RWPE2 (cell line): ENCODE measurements at regions not wholly inside any gene's neighbourhood (a gene's known extent, or its start where the extent isn't known, plus 50 kb on each side); places are given as distances from the start of the nearest gene placed in this dataset.

Experiments
- ATAC-seq: fragments of 200-7000 bp; cut with Tn5 transposase; 3 replicates; pipeline ENCODE4 v1.9.1; 2021; ENCODE audit warnings: low read depth
- DNase-seq: peaks from one replicate; pipeline ENCODE4 v3.0.0-alpha.2; 2020; ENCODE audit warnings: low spot score
- H3K27ac ChIP-seq: fragments of 450-650 bp; 2 replicates; pipeline ENCODE4 v1.5.1; 2017; ENCODE audit warnings: mild to moderate bottlenecking; ENCODE audit not compliant: poor library complexity, severe bottlenecking
- H3K27me3 ChIP-seq: fragments of 250-450 bp; sonication (Bioruptor Pico); 2 replicates; pipeline ENCODE4 v1.5.1; 2021; ENCODE audit warnings: mild to moderate bottlenecking, moderate library complexity; ENCODE audit not compliant: insufficient read depth, poor library complexity, severe bottlenecking
- H3K36me3 ChIP-seq: fragments of 250-450 bp; sonication (Bioruptor Pico); 2 replicates; pipeline ENCODE4 v1.5.1; 2020; ENCODE audit warnings: low read depth, mild to moderate bottlenecking, moderate library complexity
- H3K4me1 ChIP-seq: fragments of 250-450 bp; sonication (Bioruptor Pico); 2 replicates; pipeline ENCODE4 v1.5.1; 2021; ENCODE audit warnings: mild to moderate bottlenecking, moderate library complexity; ENCODE audit not compliant: insufficient read depth, poor library complexity, severe bottlenecking
- H3K4me3 ChIP-seq: fragments of 250-450 bp; sonication (Bioruptor Pico); 2 replicates; pipeline ENCODE4 v1.5.1; 2021; ENCODE audit warnings: mild to moderate bottlenecking, moderate library complexity; ENCODE audit not compliant: severe bottlenecking
- H3K9me3 ChIP-seq: fragments of 250-450 bp; sonication (Bioruptor Pico); 2 replicates; pipeline ENCODE4 v1.5.1; 2021; ENCODE audit warnings: mild to moderate bottlenecking, moderate library complexity; ENCODE audit not compliant: severe bottlenecking
- TF ChIP-seq, protein P1 (sequence below): fragments of 450-650 bp; IDR thresholded peaks from one replicate; pipeline ENCODE4 v1.5.1; 2017; ENCODE audit warnings: mild to moderate bottlenecking, moderate library complexity; ENCODE audit not compliant: poor library complexity, severe bottlenecking

DNA sequence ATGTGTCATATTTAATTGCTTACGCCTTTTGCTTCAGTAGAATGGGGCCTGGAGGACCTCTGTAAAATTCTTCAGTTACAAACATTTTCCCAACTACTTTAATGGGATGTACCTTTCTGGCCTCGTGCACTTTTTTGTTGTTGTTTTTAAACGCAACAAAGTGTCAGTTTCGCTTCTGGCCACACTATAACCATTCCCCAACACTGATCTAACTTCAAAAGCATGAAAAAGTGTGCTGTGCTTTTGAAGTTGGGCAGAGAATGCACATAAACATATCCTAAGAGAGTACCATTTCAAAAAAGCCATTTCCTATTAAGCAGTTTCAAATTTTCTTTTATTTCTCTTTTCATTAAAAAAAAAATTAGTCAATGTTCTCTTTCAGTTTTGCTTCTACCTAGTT is 435.8 kb downstream of the CNTN6 start:
- no peaks in the 10 kb centered on the region for H3K4me1 ChIP-seq
- H3K36me3 ChIP-seq, result no peaks in the 10 kb centered on the region
- DNase-seq (no peak), ATAC-seq (no peak)
- no peak overlapping the region for H3K27ac ChIP-seq
- H3K27me3 ChIP-seq, result no peaks in the 10 kb centered on the region
- H3K4me3 ChIP-seq, result no peak overlapping the region
- H3K9me3 ChIP-seq, result no peaks in the 10 kb centered on the region
- TF ChIP-seq, protein P1, sequence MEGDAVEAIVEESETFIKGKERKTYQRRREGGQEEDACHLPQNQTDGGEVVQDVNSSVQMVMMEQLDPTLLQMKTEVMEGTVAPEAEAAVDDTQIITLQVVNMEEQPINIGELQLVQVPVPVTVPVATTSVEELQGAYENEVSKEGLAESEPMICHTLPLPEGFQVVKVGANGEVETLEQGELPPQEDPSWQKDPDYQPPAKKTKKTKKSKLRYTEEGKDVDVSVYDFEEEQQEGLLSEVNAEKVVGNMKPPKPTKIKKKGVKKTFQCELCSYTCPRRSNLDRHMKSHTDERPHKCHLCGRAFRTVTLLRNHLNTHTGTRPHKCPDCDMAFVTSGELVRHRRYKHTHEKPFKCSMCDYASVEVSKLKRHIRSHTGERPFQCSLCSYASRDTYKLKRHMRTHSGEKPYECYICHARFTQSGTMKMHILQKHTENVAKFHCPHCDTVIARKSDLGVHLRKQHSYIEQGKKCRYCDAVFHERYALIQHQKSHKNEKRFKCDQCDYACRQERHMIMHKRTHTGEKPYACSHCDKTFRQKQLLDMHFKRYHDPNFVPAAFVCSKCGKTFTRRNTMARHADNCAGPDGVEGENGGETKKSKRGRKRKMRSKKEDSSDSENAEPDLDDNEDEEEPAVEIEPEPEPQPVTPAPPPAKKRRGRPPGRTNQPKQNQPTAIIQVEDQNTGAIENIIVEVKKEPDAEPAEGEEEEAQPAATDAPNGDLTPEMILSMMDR, result no peak

DNA sequence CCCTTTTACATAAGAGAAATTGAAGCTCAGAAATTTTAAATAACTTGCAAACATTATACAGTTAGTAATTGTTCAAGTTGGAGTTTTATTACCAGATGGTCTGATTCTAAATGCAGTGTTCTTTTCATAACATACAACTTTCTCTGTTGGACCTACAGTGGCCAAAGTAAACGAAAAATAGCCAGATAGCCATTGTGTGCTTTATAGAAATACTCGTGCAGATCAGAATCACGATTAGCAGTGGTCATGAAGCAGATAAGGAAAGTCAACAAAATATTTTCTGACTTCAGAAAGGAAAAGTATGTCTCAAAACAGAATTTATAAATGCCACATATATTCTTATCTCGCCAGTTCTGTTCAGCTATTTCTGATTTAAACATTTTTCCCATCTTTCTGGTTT is 436.9 kb downstream of the CNTN6 start:
- Histone ChIP-seq H3K9me3 (no peaks in the 10 kb centered on the region), H3K36me3 (no peaks in the 10 kb centered on the region), H3K4me3 (no peak overlapping the region), H3K4me1 (no peaks in the 10 kb centered on the region), H3K27me3 (no peaks in the 10 kb centered on the region), H3K27ac (no peak overlapping the region)
- TF ChIP-seq, protein P1, result no peak
- ATAC-seq (no peak), DNase-seq (no peak)

DNA sequence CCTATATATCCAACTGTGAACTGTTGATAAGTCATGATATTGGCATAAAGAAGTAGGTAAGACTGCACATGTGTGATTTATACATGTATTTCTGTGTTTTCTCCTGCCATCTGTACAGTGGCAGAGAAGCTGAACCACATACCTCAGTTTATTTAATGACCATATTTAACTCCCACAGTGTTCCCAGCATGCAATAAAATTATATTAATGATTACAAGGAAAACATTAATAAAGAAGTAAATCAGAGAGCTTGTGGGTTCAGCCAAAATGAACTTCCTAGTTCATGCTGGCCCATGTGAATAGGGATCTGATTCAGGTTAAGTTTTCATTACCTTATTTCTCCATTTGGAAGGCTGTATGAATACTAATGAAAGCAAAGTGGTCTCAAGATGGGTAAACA is 439.2 kb downstream of the CNTN6 start:
- Histone ChIP-seq H3K9me3 (no peaks in the 10 kb centered on the region), H3K4me3 (no peak overlapping the region), H3K27me3 (no peaks in the 10 kb centered on the region), H3K36me3 (no peaks in the 10 kb centered on the region), H3K27ac (no peak overlapping the region), H3K4me1 (no peaks in the 10 kb centered on the region)
- no peak for DNase-seq
- TF ChIP-seq, protein P1, result no peak
- ATAC-seq, result no peak

DNA sequence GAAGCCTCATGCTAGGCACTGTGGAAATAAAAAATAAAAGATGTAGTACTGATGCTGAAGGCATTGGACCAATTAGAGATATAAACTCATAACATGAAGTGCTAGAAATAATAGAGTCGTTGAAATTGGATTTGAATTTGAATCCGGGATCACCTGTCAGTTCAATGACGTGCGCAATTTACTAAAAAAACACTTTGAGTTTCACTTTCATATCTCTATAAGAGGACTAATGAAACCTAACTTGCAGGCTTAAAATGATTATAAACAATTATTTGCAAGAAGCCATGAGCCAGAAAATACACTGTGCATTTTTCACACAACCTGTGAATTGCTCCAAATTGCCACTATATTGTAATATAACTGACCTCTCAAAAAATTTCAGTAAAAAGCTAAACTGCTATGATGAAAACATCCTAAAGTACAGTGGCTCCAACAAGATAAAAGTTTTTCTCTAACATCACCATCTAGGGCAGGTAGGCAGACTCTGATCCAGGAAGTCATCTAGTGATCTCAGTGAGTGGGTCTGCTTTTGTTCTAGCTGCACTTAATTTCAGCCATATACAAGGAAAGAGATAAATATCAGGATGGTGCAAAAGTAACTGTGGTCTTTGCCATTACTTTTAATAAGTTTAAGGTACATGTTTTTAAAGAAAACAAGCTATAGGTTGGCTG is 440.2 kb downstream of the CNTN6 start:
- Histone ChIP-seq H3K9me3 (no peaks in the 10 kb centered on the region), H3K27me3 (no peaks in the 10 kb centered on the region), H3K4me3 (no peak overlapping the region), H3K36me3 (no peaks in the 10 kb centered on the region), H3K27ac (no peak overlapping the region), H3K4me1 (no peaks in the 10 kb centered on the region)
- DNase-seq (no peak), ATAC-seq (no peak)
- TF ChIP-seq, protein P1, result no peak

DNA sequence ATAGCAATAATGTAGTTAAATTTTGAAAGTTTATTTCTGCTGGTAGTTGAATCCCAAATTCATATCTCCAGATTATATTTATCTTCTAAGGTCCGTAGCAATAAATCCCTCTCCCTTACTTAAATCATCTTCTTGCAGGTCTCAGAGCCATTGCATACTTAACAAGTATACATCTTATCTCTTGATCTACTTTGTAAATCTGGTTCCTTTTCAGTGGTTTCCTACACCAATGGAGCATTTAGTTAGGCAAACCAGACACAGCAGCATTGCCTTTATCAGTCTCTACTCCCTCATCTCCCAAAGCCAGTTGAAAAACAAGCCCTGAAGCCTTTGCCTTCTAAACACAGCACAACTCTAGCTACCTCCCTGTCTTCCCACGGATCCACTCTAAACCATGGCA is 440.9 kb downstream of the CNTN6 start:
- TF ChIP-seq, protein P1, result no peak
- no peaks in the 10 kb centered on the region for H3K36me3 ChIP-seq
- no peaks in the 10 kb centered on the region for H3K9me3 ChIP-seq
- no peaks in the 10 kb centered on the region for H3K4me1 ChIP-seq
- DNase-seq (no peak), ATAC-seq (no peak)
- H3K4me3 ChIP-seq, result no peak overlapping the region
- H3K27me3 ChIP-seq, result no peaks in the 10 kb centered on the region
- no peak overlapping the region for H3K27ac ChIP-seq
